ENCODE measurements at regions not wholly inside any gene's neighbourhood (a gene's known extent, or its start where the extent isn't known, plus 50 kb on each side); places are given as distances from the start of the nearest gene placed in this dataset.
A peak's percentile ranks its signal among the peaks of the same experiment; 100 is the strongest.

DNA sequence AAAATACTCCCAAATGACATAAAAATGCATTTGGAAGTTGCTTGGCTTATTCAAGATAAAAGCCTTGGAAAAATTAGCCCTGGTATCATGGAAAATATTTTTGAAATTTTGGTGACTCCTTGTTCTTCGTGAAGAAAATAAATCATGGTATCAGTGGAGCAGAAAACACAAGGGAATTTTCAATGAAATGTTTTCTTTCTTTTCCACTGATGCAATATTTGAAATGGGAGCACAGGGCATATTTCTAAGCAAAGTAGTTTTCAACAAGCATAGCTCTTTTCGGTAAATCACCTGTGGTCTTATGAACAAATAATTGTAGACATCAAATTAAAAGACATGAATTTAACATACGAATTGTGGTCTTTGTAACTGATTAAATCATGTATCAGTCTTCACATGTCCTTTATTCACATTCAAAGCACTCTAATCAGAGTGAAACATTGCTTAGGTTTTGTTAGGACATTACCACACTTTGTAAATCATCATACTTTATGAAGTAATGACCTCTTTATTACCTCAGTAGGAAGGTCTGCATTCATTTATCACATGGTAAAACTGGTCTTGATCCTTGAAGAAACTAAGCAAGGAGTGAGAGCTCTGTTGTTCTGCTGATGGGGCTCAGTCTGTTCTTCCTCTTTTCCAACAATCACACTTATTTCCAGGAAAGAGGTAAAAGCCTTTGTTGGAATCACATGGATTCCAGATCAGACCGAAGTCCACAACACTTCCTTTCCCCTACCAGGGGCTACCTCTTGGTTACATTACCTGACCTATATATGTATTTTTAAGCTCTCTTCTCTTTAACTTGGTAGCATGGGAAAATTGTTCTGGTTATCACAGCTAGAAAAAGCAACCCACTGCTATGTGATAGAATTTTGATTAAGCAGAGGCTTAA is 413.5 kb upstream of the THBS1 start:
- DNase-seq (no peak), ATAC-seq (ENCODE audit: poor library complexity) (no peak)
- Mint-ChIP-seq H3K27ac (no peak overlapping the region), H3K36me3 (ENCODE audit: low read depth) (no peaks in the 10 kb centered on the region), H3K4me3 (no peak overlapping the region), H3K9me3 (peaks cover 5% of the 10 kb centered on the region), H3K4me1 (ENCODE audit: low read depth) (no peaks in the 10 kb centered on the region), H3K27me3 (peaks cover 43% of the 10 kb centered on the region)
- Histone ChIP-seq H3K9me3 (ENCODE audit: control insufficient read depth in 1 of 2, insufficient read depth in 1 of 2, low read length in 2 of 2) (peaks cover 0 to 3% of the 10 kb centered on the region in 2 experiments), H3K4me1 (ENCODE audit: insufficient read depth, low read length) (no peaks in the 10 kb centered on the region), H3K4me3 (ENCODE audit: low read length) (no peak overlapping the region), H3K36me3 (ENCODE audit: insufficient read depth, low read length) (no peaks in the 10 kb centered on the region), H3K27me3 (ENCODE audit: control insufficient read depth in 1 of 2, insufficient read depth in 2 of 2, low read length in 2 of 2) (peaks cover 0 to 4% of the 10 kb centered on the region in 2 experiments), H3K27ac (ENCODE audit: low read depth in 1 of 2, low read length in 2 of 2) (no peak overlapping the region)
- POLR2A ChIA-PET: no interaction called here
- intact Hi-C loops (cut with DNase I, micrococcal nuclease): no loop called here
- CTCF ChIA-PET: no interaction called here
- TF ChIP-seq, protein P1, sequence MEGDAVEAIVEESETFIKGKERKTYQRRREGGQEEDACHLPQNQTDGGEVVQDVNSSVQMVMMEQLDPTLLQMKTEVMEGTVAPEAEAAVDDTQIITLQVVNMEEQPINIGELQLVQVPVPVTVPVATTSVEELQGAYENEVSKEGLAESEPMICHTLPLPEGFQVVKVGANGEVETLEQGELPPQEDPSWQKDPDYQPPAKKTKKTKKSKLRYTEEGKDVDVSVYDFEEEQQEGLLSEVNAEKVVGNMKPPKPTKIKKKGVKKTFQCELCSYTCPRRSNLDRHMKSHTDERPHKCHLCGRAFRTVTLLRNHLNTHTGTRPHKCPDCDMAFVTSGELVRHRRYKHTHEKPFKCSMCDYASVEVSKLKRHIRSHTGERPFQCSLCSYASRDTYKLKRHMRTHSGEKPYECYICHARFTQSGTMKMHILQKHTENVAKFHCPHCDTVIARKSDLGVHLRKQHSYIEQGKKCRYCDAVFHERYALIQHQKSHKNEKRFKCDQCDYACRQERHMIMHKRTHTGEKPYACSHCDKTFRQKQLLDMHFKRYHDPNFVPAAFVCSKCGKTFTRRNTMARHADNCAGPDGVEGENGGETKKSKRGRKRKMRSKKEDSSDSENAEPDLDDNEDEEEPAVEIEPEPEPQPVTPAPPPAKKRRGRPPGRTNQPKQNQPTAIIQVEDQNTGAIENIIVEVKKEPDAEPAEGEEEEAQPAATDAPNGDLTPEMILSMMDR (IDR thresholded peaks at IDR 0.05): no peak

DNA sequence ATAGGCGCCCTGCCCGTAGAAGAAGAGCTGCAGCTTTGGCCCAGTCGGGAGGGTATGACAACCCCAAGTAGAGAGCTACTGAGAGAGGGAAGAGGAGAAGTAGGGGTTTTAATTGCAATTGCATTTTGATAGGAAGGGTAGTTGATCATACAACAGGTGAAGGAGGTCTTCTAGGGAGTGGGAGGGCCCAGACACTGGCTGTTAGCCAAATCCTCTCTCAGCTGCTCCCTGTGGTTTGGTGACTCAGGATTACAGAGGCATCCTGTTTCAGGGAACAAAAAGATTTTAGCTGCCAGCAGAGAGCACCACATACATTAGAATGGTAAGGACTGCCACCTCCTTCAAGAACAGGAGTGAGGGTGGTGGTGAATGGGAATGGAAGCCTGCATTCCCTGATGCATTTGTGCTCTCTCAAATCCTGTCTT is 408.9 kb upstream of the THBS1 start:
- no peak overlapping the region for H3K27ac ChIP-seq (ENCODE audit: low read depth in 1 of 2, low read length in 2 of 2)
- H3K4me1 ChIP-seq (ENCODE audit: insufficient read depth, low read length): no peaks in the 10 kb centered on the region
- TF ChIP-seq, protein P1 (IDR thresholded peaks at IDR 0.05): no peak
- Mint-ChIP-seq H3K27me3 (peaks cover 32% of the 10 kb centered on the region), H3K4me1 (ENCODE audit: low read depth) (no peaks in the 10 kb centered on the region), H3K27ac (no peak overlapping the region), H3K9me3 (no peaks in the 10 kb centered on the region), H3K4me3 (no peak overlapping the region), H3K36me3 (ENCODE audit: low read depth) (no peaks in the 10 kb centered on the region)
- peaks cover 0 to 4% of the 10 kb centered on the region in 2 experiments for H3K27me3 ChIP-seq (ENCODE audit: control insufficient read depth in 1 of 2, insufficient read depth in 2 of 2, low read length in 2 of 2)
- H3K4me3 ChIP-seq (ENCODE audit: low read length): no peak overlapping the region
- H3K9me3 ChIP-seq (ENCODE audit: control insufficient read depth in 1 of 2, insufficient read depth in 1 of 2, low read length in 2 of 2): no peaks in the 10 kb centered on the region
- DNase-seq: peak in 2 of 14 experiments; percentile 17 to 45
- H3K36me3 ChIP-seq (ENCODE audit: insufficient read depth, low read length): no peaks in the 10 kb centered on the region
- intact Hi-C loops (cut with DNase I, micrococcal nuclease): no loop called here
- CTCF ChIA-PET: no interaction called here
- ATAC-seq (ENCODE audit: poor library complexity): no peak
- POLR2A ChIA-PET: no interaction called here

DNA sequence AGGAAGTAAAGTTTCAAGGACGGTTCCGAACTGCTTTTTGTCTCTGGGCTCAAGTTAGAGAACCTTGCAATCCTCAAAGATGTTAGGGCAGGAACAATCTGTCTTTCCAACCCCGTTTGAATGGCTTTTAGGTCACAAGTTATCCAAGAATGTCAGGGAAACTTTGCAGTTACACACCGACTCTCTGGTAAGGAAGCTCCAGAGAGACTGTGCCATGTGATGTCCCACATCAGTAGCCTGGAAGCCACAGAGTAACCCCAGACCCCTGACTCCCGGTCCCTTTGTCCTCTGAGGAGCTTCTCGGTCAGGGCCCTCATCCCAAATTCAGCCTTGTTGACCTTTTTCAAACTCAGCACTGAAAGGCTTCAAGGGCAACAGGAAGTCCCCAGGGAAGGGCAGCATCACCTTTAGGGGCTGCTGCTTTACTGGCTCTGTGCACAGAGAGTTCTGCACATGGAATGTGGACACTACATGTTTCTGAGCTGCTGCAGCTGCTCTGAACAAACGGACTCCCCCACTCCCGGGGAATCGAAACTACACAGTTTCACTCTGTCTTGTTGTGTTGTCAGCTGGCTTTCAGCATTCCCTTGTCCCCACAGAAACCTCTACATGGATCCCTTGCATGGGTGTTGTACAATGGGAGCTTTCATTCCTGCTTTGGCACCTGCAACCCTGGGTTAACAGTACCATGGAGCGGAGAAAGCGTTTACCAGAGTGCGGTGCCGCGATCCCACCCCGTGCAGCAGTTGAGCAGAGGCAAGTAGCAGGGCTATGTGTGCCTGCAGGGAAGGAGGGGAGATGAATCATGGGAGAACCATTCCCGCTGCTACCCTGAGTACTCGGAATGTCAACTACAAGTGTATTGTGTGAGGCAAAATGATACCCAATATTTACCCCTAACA is 408.2 kb upstream of the THBS1 start:
- H3K36me3 ChIP-seq (ENCODE audit: insufficient read depth, low read length): no peaks in the 10 kb centered on the region
- H3K27ac Mint-ChIP-seq: no peak overlapping the region
- CTCF ChIA-PET: no interaction called here
- H3K4me1 ChIP-seq (ENCODE audit: insufficient read depth, low read length): no peaks in the 10 kb centered on the region
- peaks cover 27% of the 10 kb centered on the region for H3K27me3 Mint-ChIP-seq
- H3K9me3 Mint-ChIP-seq: no peaks in the 10 kb centered on the region
- no peaks in the 10 kb centered on the region for H3K9me3 ChIP-seq (ENCODE audit: control insufficient read depth in 1 of 2, insufficient read depth in 1 of 2, low read length in 2 of 2)
- POLR2A ChIA-PET: no interaction called here
- no peaks in the 10 kb centered on the region for H3K4me1 Mint-ChIP-seq (ENCODE audit: low read depth)
- H3K4me3 ChIP-seq (ENCODE audit: low read length): no peak overlapping the region
- H3K27ac ChIP-seq (ENCODE audit: low read depth in 1 of 2, low read length in 2 of 2): no peak overlapping the region
- peaks cover 0 to 4% of the 10 kb centered on the region in 2 experiments for H3K27me3 ChIP-seq (ENCODE audit: control insufficient read depth in 1 of 2, insufficient read depth in 2 of 2, low read length in 2 of 2)
- no peak for ATAC-seq (ENCODE audit: poor library complexity)
- DNase-seq: no peak
- no peaks in the 10 kb centered on the region for H3K36me3 Mint-ChIP-seq (ENCODE audit: low read depth)
- no peak overlapping the region for H3K4me3 Mint-ChIP-seq
- intact Hi-C loops (cut with DNase I, micrococcal nuclease): no loop called here
- TF ChIP-seq, protein P1 (IDR thresholded peaks at IDR 0.05): no peak

Data from CD4-positive, alpha-beta T cell (primary cell).